Colon (tissue), 2 donors: ENCODE measurements at regions not wholly inside any gene's neighbourhood (a gene's known extent, or its start where the extent isn't known, plus 50 kb on each side); places are given as distances from the start of the nearest gene placed in this dataset.
"Not testable (repeated sequence)": the region's sequence is repeated elsewhere in the genome, so short reads cannot be mapped to it uniquely, and the experiment has no call there.

Source experiments
- FAIRE-seq: peaks from 2 replicates; lab custom pipeline; 2012; peaks lifted over from hg19 to GRCh38; lab: Jason Lieb, UNC
- donor health status: control.
- donor health status: control.

DNA sequence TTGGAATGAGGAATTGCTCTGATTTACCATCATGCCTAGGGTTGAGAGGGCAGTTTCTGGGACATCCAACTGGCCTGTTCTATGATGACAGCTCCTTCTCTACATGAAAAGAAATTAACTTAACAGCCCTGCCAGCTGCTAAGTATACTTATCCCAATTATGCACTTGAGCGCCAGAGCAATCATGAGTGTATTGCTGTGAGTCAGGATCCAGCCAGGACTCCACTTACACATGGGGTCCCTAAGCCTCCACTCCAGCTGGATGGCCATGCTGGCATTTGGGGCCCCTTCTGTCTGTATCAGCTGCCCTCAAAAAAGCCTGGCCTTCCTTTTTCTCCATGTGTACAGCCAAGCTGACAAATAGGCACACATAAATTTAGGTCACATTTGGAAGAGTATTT lies 481.9 kb downstream of the TMX3 start:
- FAIRE-seq, result no peak

- FAIRE-seq, result no peak
Observed at GRCh38 chr18:68229351-68229750, 485.6 kb downstream of the TMX3 start.

DNA sequence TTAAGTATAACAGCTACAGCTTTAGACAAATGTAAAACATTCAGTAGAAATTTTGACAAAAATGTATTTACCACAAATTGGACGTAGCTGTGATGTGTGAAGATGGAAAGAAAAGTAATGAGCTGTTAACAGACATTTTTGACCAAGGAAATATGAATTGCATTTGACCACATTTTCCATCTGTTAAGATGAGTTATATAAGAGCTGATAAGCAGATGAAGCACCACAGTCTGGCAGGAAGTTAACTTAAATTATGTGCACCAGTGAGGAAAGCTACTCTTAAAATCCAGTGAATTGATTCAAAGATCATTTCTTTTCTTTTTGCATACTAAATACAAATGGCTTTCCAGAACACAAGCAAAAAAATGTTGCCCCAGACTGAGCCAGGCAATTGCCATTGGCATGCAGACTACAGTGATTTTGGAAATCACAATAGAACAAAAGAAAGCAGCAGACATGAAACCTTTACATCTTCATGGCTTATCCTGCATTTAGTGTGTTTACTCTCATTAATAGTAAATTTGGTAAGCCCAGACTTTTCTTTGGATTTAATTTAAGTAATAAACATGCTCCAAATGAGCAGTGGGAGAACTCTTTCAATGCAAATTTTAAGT lies 493.7 kb downstream of the TMX3 start:
- FAIRE-seq, result no peak

GRCh38 chr18:68220458-68220857 lies 494.4 kb downstream of the TMX3 start:
- FAIRE-seq, result no peak

DNA sequence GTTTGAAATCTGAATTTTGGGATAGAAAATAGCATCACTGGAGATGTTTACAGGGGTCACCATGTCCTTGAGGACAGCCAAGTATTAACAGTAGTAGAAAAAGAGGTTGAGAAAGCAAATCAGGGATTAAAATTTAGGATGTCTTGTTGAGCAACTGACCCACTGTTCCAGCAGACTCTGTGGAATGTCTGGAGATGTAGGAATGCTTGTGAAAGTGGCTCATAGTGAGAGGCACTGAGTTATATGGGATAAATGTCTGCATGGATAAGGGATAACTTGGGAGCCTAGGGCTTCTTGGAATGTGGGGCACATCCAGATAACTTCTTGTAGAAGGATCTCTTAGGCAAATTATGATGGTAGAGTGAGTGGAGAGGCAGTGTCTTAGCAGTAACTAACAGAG lies 495.0 kb downstream of the TMX3 start:
- FAIRE-seq, result no peak

DNA sequence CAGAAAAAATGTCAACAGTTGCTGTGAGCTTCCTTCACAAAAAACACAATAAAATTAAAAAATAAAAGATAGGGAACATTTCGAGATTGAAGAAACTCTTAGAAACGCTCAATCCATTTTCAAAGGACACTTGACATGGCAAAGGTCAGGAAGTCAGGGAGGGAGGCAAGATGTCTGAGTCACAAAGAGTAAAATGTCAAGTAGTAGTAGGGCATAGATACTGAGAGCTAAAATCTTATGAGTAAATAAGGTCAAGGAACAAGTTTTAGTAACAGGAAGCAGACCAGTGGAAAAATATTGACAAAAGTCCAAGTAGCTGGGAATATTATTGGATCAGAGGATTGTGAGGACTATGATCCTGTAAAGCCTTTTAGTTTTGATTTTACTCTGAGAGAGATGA lies 495.6 kb downstream of the TMX3 start:
- FAIRE-seq, result no peak

GRCh38 chr18:68215931-68216330 lies 499.0 kb downstream of the TMX3 start:
- no peak for FAIRE-seq

- no peak for FAIRE-seq
Observed at GRCh38 chr18:68186039-68186438, 528.9 kb downstream of the TMX3 start.

GRCh38 chr18:68181956-68182355 lies 533.0 kb downstream of the TMX3 start:
- no peak for FAIRE-seq

DNA sequence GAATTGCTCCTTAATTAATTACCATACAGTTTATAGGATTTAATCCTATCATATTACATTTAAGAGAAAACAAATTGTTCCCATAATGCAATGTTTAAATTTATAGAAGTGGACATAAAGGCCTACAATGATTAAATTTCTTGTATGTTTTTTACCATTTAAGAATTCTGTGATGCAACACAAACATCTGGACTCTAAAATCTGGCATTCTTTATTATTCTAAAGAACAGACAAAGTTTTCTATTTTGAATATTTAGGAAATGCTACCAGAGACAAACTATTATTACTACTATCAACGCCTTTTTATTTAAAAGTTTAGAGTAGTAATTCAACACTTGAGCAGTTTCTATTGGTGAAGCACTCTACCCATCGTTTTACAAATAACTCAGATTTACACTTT lies 535.1 kb downstream of the TMX3 start:
- FAIRE-seq, result no peak

DNA sequence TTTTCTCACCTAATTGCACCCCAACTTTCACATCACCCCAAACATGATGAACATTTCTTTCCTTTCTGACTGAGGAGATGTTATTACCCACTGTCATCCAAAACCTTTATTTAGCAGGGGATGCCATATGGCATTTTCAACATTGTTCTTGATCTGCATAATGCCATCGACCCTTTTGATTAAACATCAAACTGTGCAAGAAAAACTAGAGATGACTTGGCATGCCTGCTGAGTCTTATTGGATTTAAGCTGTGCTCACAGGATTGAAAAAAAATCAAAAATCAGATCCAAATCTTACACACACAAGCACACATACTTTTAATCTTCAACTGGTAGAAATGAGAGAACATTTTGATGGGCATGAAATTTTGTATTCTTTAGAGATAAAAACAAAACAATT lies 536.0 kb downstream of the TMX3 start:
- FAIRE-seq, result no peak

DNA sequence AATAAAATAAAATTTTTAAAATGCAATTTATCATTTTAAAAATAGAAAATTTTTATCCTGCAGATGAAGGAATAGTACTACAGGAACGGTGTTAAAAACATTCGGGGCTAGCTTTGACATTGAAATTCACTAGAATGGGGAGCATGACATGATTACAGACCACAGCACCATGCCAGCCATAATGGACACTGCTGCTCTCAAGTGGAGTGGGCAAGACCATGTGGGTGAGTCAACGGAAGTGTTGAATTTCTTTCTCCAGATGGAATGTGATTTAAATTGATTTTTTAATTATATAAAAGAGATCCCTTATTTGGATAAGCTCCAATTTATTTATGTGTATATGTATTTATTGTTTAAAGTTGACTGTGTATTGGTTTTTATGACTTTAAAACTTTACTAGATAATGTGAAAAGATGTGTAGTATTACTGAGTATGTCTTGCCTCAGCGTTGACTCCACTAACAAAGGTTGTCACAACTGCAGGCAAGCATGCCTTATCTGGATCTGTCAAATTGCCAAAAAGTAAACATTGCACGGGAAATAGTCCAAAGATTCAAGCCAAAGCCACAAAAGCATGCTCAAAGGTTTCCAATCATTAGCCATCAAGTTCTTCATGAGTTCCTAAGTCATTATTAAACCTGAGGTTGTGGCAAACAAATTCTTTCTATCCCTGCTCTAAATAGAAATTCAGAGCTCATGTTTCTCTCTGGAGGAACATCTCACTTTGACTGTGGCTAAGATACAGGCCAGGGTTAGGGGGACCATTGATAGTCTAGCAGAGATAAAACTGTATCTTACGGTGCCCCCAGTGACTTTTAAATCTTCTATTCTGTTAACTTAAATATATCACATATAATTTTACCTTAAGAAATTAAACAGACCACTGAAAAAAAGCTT lies 536.9 kb downstream of the TMX3 start:
- no peak for FAIRE-seq

- FAIRE-seq, result no peak
Observed at GRCh38 chr18:68176901-68177300, 538.0 kb downstream of the TMX3 start.

GRCh38 chr18:68172842-68173549 lies 541.9 kb downstream of the TMX3 start:
- no peak for FAIRE-seq

DNA sequence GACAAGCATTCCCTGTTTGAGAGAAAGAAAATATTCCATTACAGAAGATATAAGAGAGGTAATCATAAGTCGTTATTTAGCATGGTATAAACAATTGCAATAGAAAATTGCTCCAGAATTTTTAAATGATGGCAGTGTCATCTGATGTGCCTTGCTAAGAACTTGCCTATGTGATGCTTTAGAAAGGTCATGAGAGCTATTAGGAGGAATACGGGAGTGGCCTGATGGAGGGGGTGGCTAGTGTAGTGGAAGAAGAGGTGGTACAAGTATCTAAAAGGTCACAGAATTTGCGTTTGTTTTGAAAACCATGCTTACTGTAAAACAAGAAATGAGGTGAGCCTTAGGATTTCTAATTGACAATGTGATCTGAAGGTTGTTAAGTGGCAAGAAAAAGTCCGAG lies 550.0 kb downstream of the TMX3 start:
- FAIRE-seq, result no peak

- FAIRE-seq, result not testable (repeated sequence)
Observed at GRCh38 chr18:68153821-68154220, 561.1 kb downstream of the TMX3 start.

DNA sequence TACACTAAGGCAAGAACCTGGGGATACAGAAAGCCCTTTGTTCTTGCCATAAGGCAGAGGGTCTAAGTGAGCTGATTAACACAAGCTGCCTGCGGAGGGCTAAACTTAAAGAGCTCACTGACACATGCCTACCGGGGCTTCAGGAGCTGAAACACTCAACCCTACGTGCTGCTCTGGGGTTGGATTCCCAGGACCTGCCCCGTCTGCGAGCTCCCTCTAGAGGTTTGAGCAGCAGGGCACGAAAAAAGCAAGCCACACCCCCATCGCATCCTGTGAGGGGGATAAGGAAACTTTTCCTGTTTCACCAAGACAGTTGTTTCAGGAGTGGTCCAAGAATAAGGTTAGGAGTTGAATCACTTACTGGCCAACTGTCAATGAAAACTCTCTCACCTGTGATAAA lies 562.1 kb downstream of the TMX3 start:
- no peak for FAIRE-seq

DNA sequence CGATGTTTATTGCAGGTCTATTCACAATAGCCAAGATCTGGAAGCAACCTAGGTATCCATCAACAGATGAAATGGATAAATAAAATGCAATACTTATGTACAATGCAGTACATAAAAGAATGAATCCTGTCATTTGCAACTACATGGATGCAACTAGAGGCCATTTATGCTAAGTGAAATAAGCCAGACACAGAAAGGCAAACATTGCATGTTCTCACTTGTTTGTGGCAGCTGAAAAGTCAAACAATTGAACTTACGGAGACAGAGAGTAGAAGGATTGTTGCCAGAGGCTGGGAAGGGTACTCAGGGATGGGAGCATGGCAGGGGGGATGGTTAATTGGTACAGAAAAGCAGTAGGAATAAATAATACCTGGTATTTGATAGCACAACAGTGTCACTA lies 563.9 kb downstream of the TMX3 start:
- FAIRE-seq, result no peak

- no peak for FAIRE-seq
Observed at GRCh38 chr18:68148863-68149262, 566.0 kb downstream of the TMX3 start.

DNA sequence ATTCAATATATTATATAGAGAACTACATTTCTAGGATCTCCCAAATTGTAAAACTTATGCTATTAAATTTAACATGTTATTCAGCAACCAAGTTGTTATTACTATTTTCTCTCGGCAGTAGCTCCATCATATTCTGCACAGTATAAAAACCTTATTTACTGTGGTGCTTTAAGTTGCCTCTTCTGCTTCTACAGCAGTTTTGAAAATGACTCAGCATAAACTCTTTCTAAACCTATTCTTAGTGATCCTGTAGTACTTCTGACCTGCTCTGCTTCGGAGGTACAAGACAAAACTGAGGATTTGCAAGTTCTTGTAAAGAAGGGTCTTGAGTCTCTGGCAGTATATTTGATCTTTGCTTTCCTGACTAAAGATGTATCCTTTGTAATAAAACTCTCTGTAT lies 567.2 kb downstream of the TMX3 start:
- no peak for FAIRE-seq

DNA sequence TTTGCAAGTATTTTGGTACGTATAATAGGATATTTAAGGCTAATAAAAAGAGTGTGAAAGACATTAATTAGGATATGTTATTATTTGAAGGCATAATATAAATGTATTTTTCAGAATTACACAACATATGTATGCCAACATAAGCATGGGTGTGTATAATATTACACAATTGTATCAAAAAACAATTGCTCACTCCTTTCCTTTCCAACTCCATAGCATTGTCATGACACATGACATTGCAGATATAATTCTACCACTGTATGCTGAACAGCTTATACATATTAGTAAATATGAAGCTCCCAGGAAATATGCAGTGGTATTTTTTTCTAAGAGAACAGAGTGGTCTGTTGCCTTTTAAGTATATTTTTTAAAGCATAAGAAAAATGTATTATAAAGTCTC lies 593.1 kb downstream of the TMX3 start:
- no peak for FAIRE-seq

- no peak for FAIRE-seq
Observed at GRCh38 chr18:68121308-68121707, 593.6 kb downstream of the TMX3 start.

- FAIRE-seq, result no peak
Observed at GRCh38 chr18:68114989-68115388, 598.5 kb upstream of the DSEL start.
